ENCODE measurements at regions not wholly inside any gene's neighbourhood (a gene's known extent, or its start where the extent isn't known, plus 50 kb on each side); places are given as distances from the start of the nearest gene placed in this dataset.

DNA sequence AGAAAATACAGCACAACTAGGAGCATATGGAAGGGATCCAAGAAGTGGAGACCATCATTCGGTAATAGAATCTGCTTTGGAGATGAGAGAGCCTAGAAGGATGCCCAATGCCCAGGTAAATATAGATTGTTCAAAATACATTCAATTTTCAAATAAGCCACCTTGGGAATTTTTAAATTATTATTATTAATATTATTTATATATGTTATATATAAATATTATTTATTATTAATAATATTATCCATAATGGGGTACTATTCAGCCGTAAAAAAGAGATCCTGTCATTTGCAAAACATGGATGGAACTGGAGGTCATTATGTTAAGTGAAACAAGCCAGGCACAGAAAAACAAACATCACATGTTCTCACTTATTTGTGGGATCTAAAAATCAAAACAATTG lies 127.8 kb upstream of the NDUFV2 start:
- DNase-seq (ENCODE audit: low read depth, low spot score): no peak
- dilution Hi-C loops (cut with MboI; ENCODE audit: extremely low pct_ligation_motif_present, low sequenced_read_pairs): no loop called here

GRCh38 chr18:8975624-8976023 lies 126.9 kb upstream of the NDUFV2 start:
- Histone ChIP-seq H3K27me3 (ENCODE audit: control insufficient read depth, extremely low read depth, insufficient read depth, low read length) (no peaks in the 10 kb centered on the region), H4K20me1 (ENCODE audit: control insufficient read depth, extremely low read depth, insufficient read depth, low read length) (no peaks in the 10 kb centered on the region), H3K36me3 (ENCODE audit: control insufficient read depth in 2 of 2, extremely low read depth in 1 of 2, insufficient read depth in 2 of 2, low read length in 2 of 2) (no peaks in the 10 kb centered on the region), H3K27ac (ENCODE audit: control insufficient read depth, insufficient read depth, low read length) (no peak overlapping the region), H3K9ac (ENCODE audit: control insufficient read depth, extremely low read depth, insufficient read depth, low read length) (no peak overlapping the region), H3K9me3 (ENCODE audit: control insufficient read depth, low read depth, low read length) (no peaks in the 10 kb centered on the region), H3K9me1 (ENCODE audit: control insufficient read depth, extremely low read depth, insufficient read depth, low read length) (no peaks in the 10 kb centered on the region), H3K79me2 (ENCODE audit: control insufficient read depth, insufficient read depth, low read length) (no peaks in the 10 kb centered on the region), H2AFZ (ENCODE audit: control insufficient read depth, low read length) (no peak overlapping the region), H3K4me1 (ENCODE audit: control insufficient read depth, extremely low read depth, insufficient read depth, low read length) (no peaks in the 10 kb centered on the region), H3K4me2 (ENCODE audit: control insufficient read depth, extremely low read depth, insufficient read depth, low read depth, low read length) (no peak overlapping the region), H3K4me3 (ENCODE audit: control insufficient read depth in 2 of 3, extremely low read depth in 1 of 3, insufficient read depth in 2 of 3, low read depth in 1 of 3, low read length in 3 of 3) (no peak overlapping the region)
- FAIRE-seq (no peak), DNase-seq (ENCODE audit: low read depth, low spot score) (no peak)
- dilution Hi-C loops (cut with MboI; ENCODE audit: extremely low pct_ligation_motif_present, low sequenced_read_pairs): no loop called here
- TF ChIP-seq CTCF (optimal IDR thresholded peaks at IDR 0.05 in 1 of 3, IDR thresholded peaks at IDR 0.05 in 1 of 3, conservative IDR thresholded peaks at IDR 0.05 in 1 of 3; ENCODE audit: extremely low read depth in 1 of 3, insufficient read depth in 2 of 3, low read length in 3 of 3) (no peak), EZH2 (IDR thresholded peaks at IDR 0.05; ENCODE audit: low read length) (no peak)

More for the DNA sequence above, 127.8 kb upstream of the NDUFV2 start:
- Histone ChIP-seq H3K4me2 (ENCODE audit: control insufficient read depth, extremely low read depth, insufficient read depth, low read depth, low read length) (no peak overlapping the region), H3K9me3 (ENCODE audit: control insufficient read depth, low read depth, low read length) (no peaks in the 10 kb centered on the region), H3K9me1 (ENCODE audit: control insufficient read depth, extremely low read depth, insufficient read depth, low read length) (no peaks in the 10 kb centered on the region), H3K27me3 (ENCODE audit: control insufficient read depth, extremely low read depth, insufficient read depth, low read length) (no peaks in the 10 kb centered on the region), H3K9ac (ENCODE audit: control insufficient read depth, extremely low read depth, insufficient read depth, low read length) (no peak overlapping the region), H3K79me2 (ENCODE audit: control insufficient read depth, insufficient read depth, low read length) (no peaks in the 10 kb centered on the region), H4K20me1 (ENCODE audit: control insufficient read depth, extremely low read depth, insufficient read depth, low read length) (no peaks in the 10 kb centered on the region), H3K36me3 (ENCODE audit: control insufficient read depth in 2 of 2, extremely low read depth in 1 of 2, insufficient read depth in 2 of 2, low read length in 2 of 2) (no peaks in the 10 kb centered on the region), H3K27ac (ENCODE audit: control insufficient read depth, insufficient read depth, low read length) (no peak overlapping the region), H3K4me1 (ENCODE audit: control insufficient read depth, extremely low read depth, insufficient read depth, low read length) (no peaks in the 10 kb centered on the region), H3K4me3 (ENCODE audit: control insufficient read depth in 2 of 3, extremely low read depth in 1 of 3, insufficient read depth in 2 of 3, low read depth in 1 of 3, low read length in 3 of 3) (no peak overlapping the region), H2AFZ (ENCODE audit: control insufficient read depth, low read length) (no peak overlapping the region)
- no peak for TF ChIP-seq EZH2 (IDR thresholded peaks at IDR 0.05; ENCODE audit: low read length)
- no peak for TF ChIP-seq CTCF (optimal IDR thresholded peaks at IDR 0.05 in 1 of 3, IDR thresholded peaks at IDR 0.05 in 1 of 3, conservative IDR thresholded peaks at IDR 0.05 in 1 of 3; ENCODE audit: extremely low read depth in 1 of 3, insufficient read depth in 2 of 3, low read length in 3 of 3)
- FAIRE-seq: peak; percentile 51
